GM10248 (cell line): ENCODE measurements at regions not wholly inside any gene's neighbourhood (a gene's known extent, or its start where the extent isn't known, plus 50 kb on each side); places are given as distances from the start of the nearest gene placed in this dataset.
"Not testable (repeated sequence)": the region's sequence is repeated elsewhere in the genome, so short reads cannot be mapped to it uniquely, and the experiment has no call there.

ENCODE experiments used
- CTCF ChIA-PET: fragments of 300-600 bp; sonication (Branson Sonifier 250); formaldehyde crosslinking; extraction: SDS; loops from one replicate; lab custom pipeline; 2021; ENCODE audit warnings: antibody characterized with exemption; lab: Yijun Ruan, JAX
- POLR2A ChIA-PET: fragments of 350-650 bp; sonication (Branson Sonifier 250); formaldehyde crosslinking; extraction: SDS; loops from one replicate; lab custom pipeline; 2020; ENCODE audit warnings: antibody characterized with exemption; lab: Yijun Ruan, JAX
- DNase-seq: peaks from one replicate; pipeline ENCODE4 v3.0.0; 2012; ENCODE audit errors: extremely low spot score
- CTCF ChIP-seq: IDR thresholded peaks from 2 replicates; pipeline ENCODE4 v1.5.1; 2012; ENCODE audit warnings: mild to moderate bottlenecking, low read depth; ENCODE audit errors: extremely low read depth, missing control alignments, control extremely low read depth

DNA sequence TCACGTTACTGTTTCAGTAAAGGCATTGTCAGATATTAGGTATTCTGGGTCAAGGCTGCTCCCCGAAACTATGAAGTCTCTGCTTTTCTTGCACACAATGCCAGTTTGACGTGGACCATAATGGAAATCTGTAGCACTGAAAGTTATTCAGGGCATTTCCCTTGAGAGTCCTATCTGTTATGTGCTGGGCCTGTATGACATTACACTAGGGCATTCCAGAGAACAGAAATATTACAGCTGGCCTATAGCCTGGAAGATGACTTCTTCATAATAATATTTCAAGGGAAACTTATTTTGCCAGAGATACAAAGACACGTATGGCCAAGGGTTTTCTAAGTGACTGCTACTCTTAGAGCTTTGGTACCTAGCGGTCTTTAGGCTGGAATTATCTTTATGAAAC is 613.6 kb upstream of the CBLB start:
- ChIA-PET CTCF (no interaction called here), POLR2A (no interaction called here)
- DNase-seq: no peak
- TF ChIP-seq CTCF: no peak

DNA sequence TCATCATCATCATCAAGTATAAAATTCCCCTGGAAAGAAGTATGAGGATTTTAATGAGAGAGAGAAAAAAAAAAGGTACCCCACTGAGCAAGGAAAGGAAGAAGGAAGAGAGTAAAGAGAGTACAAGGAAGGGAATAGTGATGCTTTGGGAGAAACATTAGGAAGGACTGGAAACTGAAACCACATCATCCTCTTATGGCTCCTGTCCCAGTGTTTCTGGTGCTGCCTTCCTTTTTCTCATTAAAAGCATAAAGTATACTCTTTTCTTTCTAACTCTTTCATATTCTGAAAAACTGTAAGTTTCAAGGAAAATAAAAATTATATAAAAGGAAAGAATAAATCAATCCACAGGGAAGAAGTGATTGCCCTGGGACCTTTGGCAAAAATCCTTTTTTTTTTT is 616.4 kb upstream of the CBLB start:
- TF ChIP-seq CTCF: no peak
- CTCF ChIA-PET: interaction anchor here (1.2 to 1.6 kb wide), 3 partner anchors 11 to 122 kb away, joined by 3 to 4 read pairs (median 3); no protein-coding TSS in a partner anchor
- DNase-seq: no peak

DNA sequence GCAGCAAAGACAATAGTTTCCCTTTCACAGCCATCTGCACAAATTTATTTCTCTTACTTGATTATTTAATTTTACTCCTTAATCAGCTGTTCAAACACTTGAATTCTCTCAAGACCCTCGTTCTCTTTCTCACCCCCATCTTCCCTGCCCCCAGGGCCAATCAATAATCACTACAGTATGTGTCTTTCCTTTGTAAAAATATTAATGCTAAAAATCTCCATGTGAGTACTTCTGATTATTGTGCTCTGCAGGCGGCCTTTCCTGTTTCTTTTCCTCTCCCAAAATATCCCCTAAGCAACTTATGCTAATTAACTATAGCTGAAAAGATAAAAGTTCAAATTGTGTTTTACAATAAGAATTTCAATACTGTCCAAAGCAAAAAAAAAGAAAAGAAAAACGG is 617.0 kb upstream of the CBLB start:
- ChIA-PET POLR2A (no interaction called here), CTCF (interaction anchor here (1.6 to 2.4 kb wide), 2 partner anchors 19 to 29 kb away, joined by 3 to 6 read pairs; no protein-coding TSS in a partner anchor)
- DNase-seq: no peak
- TF ChIP-seq CTCF: no peak

More for the DNA sequence above, 616.4 kb upstream of the CBLB start:
- POLR2A ChIA-PET: no interaction called here

DNA sequence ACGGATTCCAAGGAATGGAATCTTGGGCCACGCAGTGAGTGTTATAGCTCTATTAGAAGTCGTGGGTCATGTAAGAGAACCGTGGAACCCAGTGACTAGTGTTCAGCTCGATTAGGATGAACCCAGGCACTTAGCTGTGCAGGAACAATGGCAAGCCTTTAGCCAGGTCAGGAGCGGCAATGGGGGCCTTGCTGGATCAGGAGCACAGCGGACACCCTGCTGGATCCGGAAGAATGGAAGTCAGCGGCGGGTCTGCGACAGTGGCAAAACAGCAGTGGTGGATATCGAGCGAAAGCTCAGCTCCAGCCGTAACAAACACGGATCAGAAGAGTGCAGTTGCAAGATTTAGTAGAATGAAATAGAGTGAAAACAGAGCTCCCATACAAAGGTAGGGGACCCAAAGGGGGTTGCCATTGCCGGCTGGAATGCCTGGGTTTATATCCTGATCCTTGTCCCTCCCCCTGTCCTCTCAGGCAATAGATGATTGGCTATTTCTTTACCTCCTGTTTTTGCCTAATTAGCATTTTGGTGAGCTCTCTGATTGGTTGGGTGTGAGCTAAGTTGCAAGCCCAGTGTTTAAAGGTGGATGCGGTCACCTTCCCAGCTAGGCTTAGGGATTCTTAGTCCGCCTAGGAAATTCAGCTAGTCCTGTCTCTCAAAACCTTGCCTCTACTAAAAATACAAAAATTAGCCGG is 618.3 kb upstream of the CBLB start:
- POLR2A ChIA-PET, DNase-seq: not testable (repeated sequence)
- CTCF ChIA-PET: interaction anchor here (1.6 to 2.4 kb wide), 2 partner anchors 18 to 30 kb away, joined by 3 to 6 read pairs; no protein-coding TSS in a partner anchor

DNA sequence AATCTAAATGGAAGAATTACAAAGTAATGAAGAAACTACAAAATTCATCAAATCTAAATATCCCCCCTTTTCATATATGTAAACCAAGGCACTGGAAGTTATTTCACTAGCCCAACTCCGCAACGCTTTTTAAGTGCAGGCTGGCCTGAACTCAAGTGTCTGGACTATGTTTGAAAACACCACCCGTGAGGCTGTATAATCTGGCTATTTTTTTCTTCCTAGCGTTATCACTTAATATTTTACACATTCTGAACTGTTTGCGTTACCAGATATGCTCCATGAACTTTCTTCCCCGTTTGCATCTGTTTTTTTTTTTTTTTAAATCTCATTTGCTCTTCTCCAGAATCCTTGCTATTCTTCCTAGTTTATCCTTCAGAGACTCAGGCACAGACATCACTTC is 619.5 kb upstream of the CBLB start:
- ChIA-PET CTCF (interaction anchor here (2.4 kb wide), 1 partner anchor 17 kb away, joined by 6 read pairs; no protein-coding TSS in a partner anchor), POLR2A (no interaction called here)
- DNase-seq: no peak
- no peak for TF ChIP-seq CTCF

- POLR2A ChIA-PET: no interaction called here
- DNase-seq: no peak
- CTCF ChIA-PET: interaction anchor here (1.7 kb wide), 1 partner anchor 15 kb away, joined by 4 read pairs; no protein-coding TSS in a partner anchor
- no peak for TF ChIP-seq CTCF
Measured at GRCh38 chr3:106491796-106492195, 623.0 kb upstream of the CBLB start.

GRCh38 chr3:106508331-106508893 is 639.6 kb upstream of the CBLB start:
- ChIA-PET CTCF (no interaction called here), POLR2A (no interaction called here)
- TF ChIP-seq CTCF: no peak
- DNase-seq: no peak
